Adrenal gland (tissue), 9 donors: ENCODE measurements at regions not wholly inside any gene's neighbourhood (a gene's known extent, or its start where the extent isn't known, plus 50 kb on each side); places are given as distances from the start of the nearest gene placed in this dataset.

Source experiments
- DNase-seq, 7 donors: peaks; one replicate each; pipeline ENCODE4 v3.0.0-alpha.2; 2019 to 2020
- H3K27ac ChIP-seq, 5 donors: fragments of 200-600 bp; sonication (generic) in 4 of 5; 1 replicate in 3 of 5; 2 replicates in 2 of 5; pipeline versions ENCODE4 v1.5.1 to v1.8.0; 2016 to 2020; ENCODE audit warnings: mild to moderate bottlenecking in 1 of 5
- H3K27me3 ChIP-seq: fragments of 200-600 bp; 2 replicates; pipeline ENCODE4 v1.8.0; 2021
- H3K36me3 ChIP-seq, 2 donors: fragments of 200-600 bp; replicated peaks in 1 of 2; 1 replicate in 1 of 2; 2 replicates in 1 of 2; pipeline versions ENCODE4 v1.5.1 to v1.8.0; 2018 to 2022
- H3K4me1 ChIP-seq, 2 donors: fragments of 200-600 bp; replicated peaks in 1 of 2; 1 replicate in 1 of 2; 2 replicates in 1 of 2; pipeline versions ENCODE4 v1.5.1 to v1.8.0; 2018 to 2021
- H3K4me3 ChIP-seq, 4 donors: fragments of 200-600 bp; sonication (generic) in 3 of 4; one replicate each; pipeline ENCODE4 v1.5.1; 2016 to 2018
- H3K9me3 ChIP-seq, 3 donors: fragments of 200-600 bp; sonication (generic) in 1 of 3; replicated peaks in 1 of 3; 1 replicate in 2 of 3; 2 replicates in 1 of 3; pipeline versions ENCODE4 v1.5.1 to v1.8.0; 2016 to 2021
- POLR2A ChIP-seq, 2 donors: fragments of 450-650 bp; IDR thresholded peaks; one replicate each; pipeline ENCODE4 v1.6.1; 2017; ENCODE audit warnings: antibody characterized with exemption in 2 of 2, mild to moderate bottlenecking in 2 of 2, moderate library complexity in 1 of 2
- WGBS, 4 donors: extraction: QIAGEN DNeasy Blood & Tissue Kit in 2 of 4; methylation state at CpG; one replicate each; pipeline versions ENCODE4 v1.1.5 to v1.1.7; 2013 to 2017; 5-methylcytosine and 5-hydroxymethylcytosine counted together
- intact Hi-C, 2 donors: fragments of 100-400 bp; cut with DNase I; formaldehyde crosslinking; loops; one replicate each; pipeline versions ENCODE4 v1.14.1 to v1.15.0; 2022 to 2023
- TF ChIP-seq, protein P1 (sequence below), 6 experiments: fragments of 450-650 bp in 4 of 6; fragments of 200-600 bp in 2 of 6; sonication (generic) in 1 of 6; IDR thresholded peaks; 1 replicate in 5 of 6; 2 replicates in 1 of 6; pipeline versions ENCODE4 v1.5.1 to v1.8.0; 2016 to 2021; ENCODE audit warnings: antibody characterized with exemption in 6 of 6, mild to moderate bottlenecking in 2 of 6, moderate library complexity in 1 of 6
- donor health status: healthy with polysubstance abuse.
- donor health status: Bipolar disorder and iron deficiency.
- donor health status: DM: yes; HTN: yes; CAD: no.
- donor health status: DM: no; HTN: no; CAD: no.
- donor health status: DM: no; HTN: no; CAD: no.

DNA sequence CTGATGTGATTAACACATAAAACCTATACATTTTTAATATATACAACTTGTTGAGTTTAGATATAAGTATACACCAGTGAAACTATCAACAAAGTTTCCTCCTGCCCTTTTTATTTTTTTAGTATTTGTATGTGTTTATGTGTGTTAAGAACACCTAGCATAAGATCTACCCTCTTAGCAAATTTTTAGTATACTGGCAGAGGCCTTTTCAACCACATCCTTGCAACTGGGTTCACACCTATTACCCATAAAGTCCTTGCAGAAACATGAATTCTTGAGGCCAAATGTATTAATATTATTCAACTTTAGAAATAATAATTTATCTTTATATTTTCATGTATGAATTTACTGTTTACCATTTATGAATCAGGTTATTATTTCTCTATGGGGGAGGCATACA, 119.7 kb upstream of the CRIM1 start:
- H3K36me3 ChIP-seq, result no peaks in the 10 kb centered on the region
- no peak overlapping the region for H3K4me3 ChIP-seq
- H3K27ac ChIP-seq, result no peak overlapping the region
- no peaks in the 10 kb centered on the region for H3K4me1 ChIP-seq
- H3K9me3 ChIP-seq, result no peaks in the 10 kb centered on the region
- H3K27me3 ChIP-seq, result peaks cover 3% of the 10 kb centered on the region
- no peak for TF ChIP-seq POLR2A (IDR thresholded peaks at IDR 0.05)
- TF ChIP-seq, protein P1, sequence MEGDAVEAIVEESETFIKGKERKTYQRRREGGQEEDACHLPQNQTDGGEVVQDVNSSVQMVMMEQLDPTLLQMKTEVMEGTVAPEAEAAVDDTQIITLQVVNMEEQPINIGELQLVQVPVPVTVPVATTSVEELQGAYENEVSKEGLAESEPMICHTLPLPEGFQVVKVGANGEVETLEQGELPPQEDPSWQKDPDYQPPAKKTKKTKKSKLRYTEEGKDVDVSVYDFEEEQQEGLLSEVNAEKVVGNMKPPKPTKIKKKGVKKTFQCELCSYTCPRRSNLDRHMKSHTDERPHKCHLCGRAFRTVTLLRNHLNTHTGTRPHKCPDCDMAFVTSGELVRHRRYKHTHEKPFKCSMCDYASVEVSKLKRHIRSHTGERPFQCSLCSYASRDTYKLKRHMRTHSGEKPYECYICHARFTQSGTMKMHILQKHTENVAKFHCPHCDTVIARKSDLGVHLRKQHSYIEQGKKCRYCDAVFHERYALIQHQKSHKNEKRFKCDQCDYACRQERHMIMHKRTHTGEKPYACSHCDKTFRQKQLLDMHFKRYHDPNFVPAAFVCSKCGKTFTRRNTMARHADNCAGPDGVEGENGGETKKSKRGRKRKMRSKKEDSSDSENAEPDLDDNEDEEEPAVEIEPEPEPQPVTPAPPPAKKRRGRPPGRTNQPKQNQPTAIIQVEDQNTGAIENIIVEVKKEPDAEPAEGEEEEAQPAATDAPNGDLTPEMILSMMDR (IDR thresholded peaks at IDR 0.05), result no peak
- intact Hi-C loops, result no loop called here
- DNase-seq, result no peak

DNA sequence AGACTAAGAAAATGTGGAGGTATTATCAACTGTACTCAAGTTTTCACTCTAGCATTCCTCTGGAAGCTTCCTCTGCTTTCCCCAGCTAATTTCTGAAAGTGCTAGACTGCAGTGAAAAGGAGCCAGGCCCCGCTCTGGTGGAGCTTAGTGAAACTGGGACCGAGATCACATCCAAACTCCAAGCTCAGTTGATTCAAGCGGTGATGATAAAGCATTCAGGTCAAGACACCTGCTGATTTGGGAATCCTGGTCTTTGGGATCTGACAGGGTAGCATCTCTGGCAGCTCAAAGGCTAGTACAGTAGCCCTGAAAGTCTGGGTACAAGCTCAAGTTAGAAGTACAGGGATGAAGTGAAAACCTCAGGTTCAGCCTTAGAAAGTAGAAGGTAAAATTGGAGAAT, 120.2 kb upstream of the CRIM1 start:
- Histone ChIP-seq H3K27ac (no peak overlapping the region), H3K27me3 (peaks cover 3% of the 10 kb centered on the region), H3K36me3 (no peaks in the 10 kb centered on the region), H3K4me1 (no peaks in the 10 kb centered on the region), H3K9me3 (no peaks in the 10 kb centered on the region), H3K4me3 (no peak overlapping the region)
- intact Hi-C loops, result no loop called here
- WGBS, 4 donors, result 74 to 90% (median 82%) methylated on average over 3 of the region's 3 CpGs
- TF ChIP-seq POLR2A (IDR thresholded peaks at IDR 0.05), result no peak
- TF ChIP-seq, protein P1 (IDR thresholded peaks at IDR 0.05), result no peak
- DNase-seq, result no peak

DNA sequence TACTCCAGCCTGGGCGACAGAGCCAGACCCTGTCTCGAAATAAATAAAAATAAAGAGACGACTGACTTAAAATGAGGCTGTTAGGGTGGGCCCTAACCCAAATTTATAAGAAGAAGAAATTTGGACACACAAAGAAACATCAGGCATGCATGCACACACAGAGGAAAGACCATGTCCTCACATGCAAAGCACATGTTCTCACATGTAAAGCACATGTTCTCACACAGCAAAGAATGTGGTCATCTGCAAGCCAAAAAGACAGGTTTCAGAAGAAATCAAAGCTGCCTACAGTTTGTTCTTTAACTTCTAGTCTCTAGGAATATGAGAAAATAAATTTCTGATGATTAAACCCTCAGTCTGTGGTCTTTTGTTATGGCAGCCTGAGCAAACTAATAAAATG, 132.3 kb upstream of the CRIM1 start:
- intact Hi-C loops, result no loop called here
- Histone ChIP-seq H3K27ac (no peak overlapping the region), H3K9me3 (no peaks in the 10 kb centered on the region), H3K4me3 (no peak overlapping the region), H3K27me3 (no peaks in the 10 kb centered on the region), H3K4me1 (no peaks in the 10 kb centered on the region), H3K36me3 (no peaks in the 10 kb centered on the region)
- DNase-seq, result no peak
- WGBS, 4 donors, result 55 to 63% (median 57%) methylated on average over 3 of the region's 3 CpGs
- no peak for TF ChIP-seq POLR2A (IDR thresholded peaks at IDR 0.05)
- TF ChIP-seq, protein P1 (IDR thresholded peaks at IDR 0.05), result no peak

DNA sequence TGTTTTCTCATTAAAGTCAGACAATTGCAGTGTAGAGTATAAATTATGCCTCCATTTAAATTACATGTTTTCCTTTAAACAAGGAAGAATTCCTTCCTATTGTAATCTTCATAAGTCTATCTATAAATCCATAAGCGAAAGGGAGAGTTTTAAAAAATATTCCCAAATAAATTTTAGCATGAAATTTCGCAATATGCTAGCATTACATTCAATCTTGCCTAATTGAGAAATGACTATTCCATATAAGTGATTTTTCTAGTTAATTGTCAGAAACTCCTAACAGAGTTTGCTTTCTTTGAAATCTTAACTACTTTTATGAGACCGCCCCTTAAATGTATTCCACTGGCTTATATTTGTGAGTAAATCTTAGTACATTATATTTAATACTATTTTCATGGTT, 133.1 kb upstream of the CRIM1 start:
- no peak overlapping the region for H3K27ac ChIP-seq
- no peaks in the 10 kb centered on the region for H3K9me3 ChIP-seq
- H3K4me1 ChIP-seq, result no peaks in the 10 kb centered on the region
- no peak for TF ChIP-seq POLR2A (IDR thresholded peaks at IDR 0.05)
- intact Hi-C loops, result no loop called here
- no peaks in the 10 kb centered on the region for H3K27me3 ChIP-seq
- no peak for DNase-seq
- H3K36me3 ChIP-seq, result no peaks in the 10 kb centered on the region
- H3K4me3 ChIP-seq, result no peak overlapping the region
- WGBS, 4 donors, result 72 to 84% (median 78%) methylated on average over 3 of the region's 3 CpGs

DNA sequence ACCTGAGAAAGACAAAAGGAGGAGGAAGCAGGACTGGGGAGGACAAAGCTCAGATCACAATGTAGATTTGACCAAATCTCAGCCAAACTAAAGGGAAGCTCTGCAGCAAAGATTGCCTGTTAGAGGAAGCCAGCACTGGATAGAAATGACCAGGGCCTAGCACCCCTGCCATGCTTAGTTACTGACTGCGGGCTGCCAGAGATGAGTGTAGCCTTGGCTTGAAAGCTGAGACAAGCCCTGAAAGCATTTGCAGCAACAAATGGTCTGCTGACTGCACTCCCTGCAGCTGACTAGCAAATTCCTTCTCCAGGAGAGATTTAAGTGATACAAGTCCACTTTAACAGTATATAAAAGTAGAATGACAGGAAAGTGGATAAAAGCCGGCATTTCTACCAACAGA, 140.9 kb upstream of the CRIM1 start:
- Histone ChIP-seq H3K27me3 (no peaks in the 10 kb centered on the region), H3K36me3 (no peaks in the 10 kb centered on the region), H3K27ac (no peak overlapping the region), H3K4me3 (no peak overlapping the region), H3K4me1 (no peaks in the 10 kb centered on the region), H3K9me3 (no peaks in the 10 kb centered on the region)
- TF ChIP-seq, protein P1 (IDR thresholded peaks at IDR 0.05), result no peak
- no peak for DNase-seq
- 37 to 47% (median 38%) methylated on average over 2 of the region's 2 CpGs for WGBS, 4 donors
- intact Hi-C loops, result no loop called here
